ENCODE measurements at regions not wholly inside any gene's neighbourhood (a gene's known extent, or its start where the extent isn't known, plus 50 kb on each side); places are given as distances from the start of the nearest gene placed in this dataset.

- TF ChIP-seq, protein P1, sequence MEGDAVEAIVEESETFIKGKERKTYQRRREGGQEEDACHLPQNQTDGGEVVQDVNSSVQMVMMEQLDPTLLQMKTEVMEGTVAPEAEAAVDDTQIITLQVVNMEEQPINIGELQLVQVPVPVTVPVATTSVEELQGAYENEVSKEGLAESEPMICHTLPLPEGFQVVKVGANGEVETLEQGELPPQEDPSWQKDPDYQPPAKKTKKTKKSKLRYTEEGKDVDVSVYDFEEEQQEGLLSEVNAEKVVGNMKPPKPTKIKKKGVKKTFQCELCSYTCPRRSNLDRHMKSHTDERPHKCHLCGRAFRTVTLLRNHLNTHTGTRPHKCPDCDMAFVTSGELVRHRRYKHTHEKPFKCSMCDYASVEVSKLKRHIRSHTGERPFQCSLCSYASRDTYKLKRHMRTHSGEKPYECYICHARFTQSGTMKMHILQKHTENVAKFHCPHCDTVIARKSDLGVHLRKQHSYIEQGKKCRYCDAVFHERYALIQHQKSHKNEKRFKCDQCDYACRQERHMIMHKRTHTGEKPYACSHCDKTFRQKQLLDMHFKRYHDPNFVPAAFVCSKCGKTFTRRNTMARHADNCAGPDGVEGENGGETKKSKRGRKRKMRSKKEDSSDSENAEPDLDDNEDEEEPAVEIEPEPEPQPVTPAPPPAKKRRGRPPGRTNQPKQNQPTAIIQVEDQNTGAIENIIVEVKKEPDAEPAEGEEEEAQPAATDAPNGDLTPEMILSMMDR (IDR thresholded peaks at IDR 0.05; ENCODE audit: low read length), result no peak
- no peak for TF ChIP-seq EZH2 (IDR thresholded peaks at IDR 0.05; ENCODE audit: borderline replicate concordance, low read length)
Observed at GRCh38 chr17:63270610-63271009, 175.5 kb downstream of the CYB561 start.
